Lung (tissue), 11 donors: ENCODE measurements at regions not wholly inside any gene's neighbourhood (a gene's known extent, or its start where the extent isn't known, plus 50 kb on each side); places are given as distances from the start of the nearest gene placed in this dataset.

Experiments used
- ATAC-seq: fragments of 200-7000 bp; cut with Tn5 transposase; one replicate; pipeline ENCODE4 v1.9.1; 2020; ENCODE audit warnings: moderate number of reproducible peaks; ENCODE audit not compliant: insufficient read depth, low FRiP score
- DNase-seq, 3 donors: peaks; one replicate each; pipeline ENCODE4 v3.0.0-alpha.2; 2013 to 2017
- H3K27ac ChIP-seq, 2 donors: one replicate each; pipeline ENCODE4 v1.5.1; 2013; ENCODE audit warnings: mild to moderate bottlenecking in 2 of 2, moderate library complexity in 2 of 2, control low read depth in 1 of 2, inconsistent platforms in 1 of 2, low read depth in 1 of 2, low read length in 1 of 2
- H3K27me3 ChIP-seq, 3 donors: one replicate each; pipeline ENCODE4 v1.5.1; 2013; ENCODE audit warnings: low read length in 2 of 3; ENCODE audit not compliant: control insufficient read depth in 3 of 3, insufficient read depth in 3 of 3
- H3K36me3 ChIP-seq, 4 donors: one replicate each; pipeline ENCODE4 v1.5.1; 2013; ENCODE audit warnings: low read length in 4 of 4, mild to moderate bottlenecking in 1 of 4, moderate library complexity in 1 of 4; ENCODE audit not compliant: control insufficient read depth in 4 of 4, insufficient read depth in 4 of 4
- H3K4me1 ChIP-seq, 5 donors: one replicate each; pipeline ENCODE4 v1.5.1; 2013; ENCODE audit warnings: low read length in 5 of 5, mild to moderate bottlenecking in 2 of 5, moderate library complexity in 1 of 5; ENCODE audit not compliant: control insufficient read depth in 5 of 5, insufficient read depth in 5 of 5
- H3K4me3 ChIP-seq: one replicate; pipeline ENCODE4 v1.5.1; 2013; ENCODE audit warnings: mild to moderate bottlenecking, control low read depth, moderate library complexity
- H3K9ac ChIP-seq, 2 donors: one replicate each; pipeline ENCODE4 v1.5.1; 2013; ENCODE audit warnings: low read length in 2 of 2, control low read depth in 1 of 2; ENCODE audit not compliant: insufficient read depth in 1 of 2
- H3K9me3 ChIP-seq, 4 donors: one replicate each; pipeline ENCODE4 v1.5.1; 2013; ENCODE audit warnings: low read length in 3 of 4, mild to moderate bottlenecking in 1 of 4, moderate library complexity in 1 of 4; ENCODE audit not compliant: control insufficient read depth in 4 of 4, insufficient read depth in 3 of 4
- CTCF ChIP-seq: IDR thresholded peaks from 2 replicates; pipeline ENCODE4 v1.5.1; 2012; ENCODE audit warnings: mild to moderate bottlenecking; ENCODE audit errors: control extremely low read depth, extremely low read depth
- WGBS, 2 donors: extraction: QIAGEN DNeasy Blood & Tissue Kit; methylation state at CpG; one replicate each; pipeline ENCODE4 v1.1.7; 2013; 5-methylcytosine and 5-hydroxymethylcytosine counted together
- donor health status: control.
- donor health status: control.
- donor health status: Bipolar disorder and iron deficiency.
- donor health status: healthy.
- donor health status: DM: yes; HTN: yes; CAD: no.

- DNase-seq: no peak
- Histone ChIP-seq H3K27me3 (peaks cover 0 to 87% (median 78%) of the 10 kb centered on the region in 3 donors), H3K27ac (no peak overlapping the region), H3K36me3 (no peaks in the 10 kb centered on the region), H3K4me3 (no peak overlapping the region), H3K9me3 (peaks cover 0 to 6% (median 0%) of the 10 kb centered on the region in 4 donors), H3K4me1 (peaks cover 0 to 26% (median 3%) of the 10 kb centered on the region in 5 donors), H3K9ac (no peak overlapping the region)
- no peak for ATAC-seq
- TF ChIP-seq CTCF: no peak
- WGBS, 2 donors: 7 to 14% methylated on average over 6 of the region's 6 CpGs
Observed at GRCh38 chr11:43573233-43573632, 107.3 kb upstream of the HSD17B12 start.

DNA sequence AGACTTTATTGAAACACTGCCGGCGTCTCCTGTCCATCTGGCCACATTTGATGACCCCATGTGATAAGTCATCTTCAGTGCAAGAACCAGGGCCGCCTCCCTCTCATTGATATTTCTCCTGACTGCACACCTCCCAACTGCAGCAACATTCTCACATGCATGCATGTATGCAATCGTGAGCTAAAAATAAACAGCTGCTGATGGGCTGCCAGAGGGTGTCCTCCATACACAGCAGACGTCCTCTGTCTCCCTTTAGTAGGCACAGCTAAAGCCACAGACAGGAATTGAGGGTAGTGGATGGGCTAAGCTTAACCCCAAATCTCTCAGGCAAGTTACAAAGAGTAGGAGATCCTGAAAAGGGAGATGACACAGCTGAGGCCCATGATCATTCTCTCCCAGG lies 106.7 kb upstream of the HSD17B12 start:
- Histone ChIP-seq H3K27me3 (peaks cover 0 to 93% (median 84%) of the 10 kb centered on the region in 3 donors), H3K9ac (no peak overlapping the region), H3K4me1 (peaks cover 0 to 26% (median 3%) of the 10 kb centered on the region in 5 donors), H3K36me3 (no peaks in the 10 kb centered on the region), H3K27ac (no peak overlapping the region), H3K9me3 (peaks cover 0 to 6% (median 0%) of the 10 kb centered on the region in 4 donors), H3K4me3 (no peak overlapping the region)
- DNase-seq (no peak), ATAC-seq (no peak)
- TF ChIP-seq CTCF: no peak
- WGBS, 2 donors: 37 to 41% methylated on average over 5 of the region's 5 CpGs

GRCh38 chr11:43574411-43574810 lies 106.1 kb upstream of the HSD17B12 start:
- no peak overlapping the region for H3K27ac ChIP-seq
- H3K4me3 ChIP-seq: no peak overlapping the region
- ATAC-seq (no peak), DNase-seq (no peak)
- peaks cover 0 to 87% (median 81%) of the 10 kb centered on the region in 3 donors for H3K27me3 ChIP-seq
- 17 to 20% methylated on average over 1 of the region's 1 CpG for WGBS, 2 donors
- peaks cover 0 to 6% (median 0%) of the 10 kb centered on the region in 4 donors for H3K9me3 ChIP-seq
- no peak overlapping the region for H3K9ac ChIP-seq
- no peaks in the 10 kb centered on the region for H3K36me3 ChIP-seq
- no peak for TF ChIP-seq CTCF
- peaks cover 0 to 26% (median 5%) of the 10 kb centered on the region in 5 donors for H3K4me1 ChIP-seq
